ENCODE measurements at regions not wholly inside any gene's neighbourhood (a gene's known extent, or its start where the extent isn't known, plus 50 kb on each side); places are given as distances from the start of the nearest gene placed in this dataset.

GRCh38 chr1:83716641-83717040, 282.3 kb downstream of the TTLL7 start:
- Histone ChIP-seq H3K23ac (ENCODE audit: low read depth, low read length) (no peak overlapping the region), H3K27me3 (ENCODE audit: control insufficient read depth, insufficient read depth, low read length) (no peaks in the 10 kb centered on the region), H2AK9ac (replicated peaks; ENCODE audit: low read depth, low read length, poor library complexity) (no peak overlapping the region), H3K36me3 (ENCODE audit: control insufficient read depth, insufficient read depth, low read length) (no peaks in the 10 kb centered on the region), H3K56ac (ENCODE audit: extremely low read depth, insufficient read depth, low read length) (no peak overlapping the region), H4K5ac (ENCODE audit: low read depth, low read length) (no peak overlapping the region), H3K18ac (ENCODE audit: low read depth, low read length) (no peak overlapping the region), H3K79me1 (ENCODE audit: low read depth in 1 of 2, low read length in 2 of 2) (no peaks in the 10 kb centered on the region), H3K9ac (ENCODE audit: low read depth, low read length) (no peak overlapping the region), H3K27ac (ENCODE audit: insufficient read depth, low read length) (no peak overlapping the region), H4K91ac (ENCODE audit: insufficient read depth, low read depth, low read length) (no peak overlapping the region), H3K9me1 (ENCODE audit: insufficient read depth, low read length) (no peaks in the 10 kb centered on the region), H2BK15ac (ENCODE audit: low read depth, low read length) (no peak overlapping the region), H2BK20ac (ENCODE audit: low read depth, low read length) (no peak overlapping the region), H2BK120ac (ENCODE audit: low read depth, low read length) (no peak overlapping the region), H3K14ac (replicated peaks; ENCODE audit: low read depth, low read length) (no peak overlapping the region), H2AK5ac (ENCODE audit: low read depth, low read length) (no peak overlapping the region), H2AFZ (replicated peaks; ENCODE audit: low read length, poor library complexity) (no peak overlapping the region), H3K9me3 (ENCODE audit: control insufficient read depth, insufficient read depth, low read length) (no peaks in the 10 kb centered on the region), H3K4me3 (ENCODE audit: insufficient read depth, low read depth, low read length) (no peak overlapping the region), H3K4ac (ENCODE audit: low read depth, low read length) (no peak overlapping the region), H4K20me1 (ENCODE audit: insufficient read depth, low read length) (no peaks in the 10 kb centered on the region), H2BK5ac (ENCODE audit: low read depth, low read length, poor library complexity, severe bottlenecking) (no peak overlapping the region), H3K4me1 (ENCODE audit: control insufficient read depth, insufficient read depth, low read length) (no peaks in the 10 kb centered on the region), H3K4me2 (ENCODE audit: low read depth, low read length) (no peak overlapping the region), H4K8ac (ENCODE audit: low read depth in 2 of 2, low read length in 2 of 2) (no peak overlapping the region)
- ChIA-PET POLR2A (ENCODE audit: unreplicated experiment) (no interaction called here), CTCF (no interaction called here)
- 20% methylated on average over 1 of the region's 3 CpGs; no CpG with 5 or more reads in 1 of the 2 experiments for WGBS, 2 experiments (ENCODE audit: extremely low coverage in 2 of 2, insufficient read length in 1 of 2)
- dilution Hi-C loops (cut with HindIII; ENCODE audit: low sequenced_read_pairs, unreplicated experiment) (no loop called here), in situ Hi-C loops (cut with MboI; ENCODE audit: low sequenced_read_pairs) (no loop called here), intact Hi-C loops (cut with micrococcal nuclease) (no loop called here)
- no peak for TF ChIP-seq RAD21 (IDR thresholded peaks at IDR 0.05; ENCODE audit: low read length)
- BruUV-seq (replicated peaks), result no TSS peak
- no peak for ATAC-seq (ENCODE audit: low read depth)
- no peak for DNase-seq
